ENCODE measurements at regions not wholly inside any gene's neighbourhood (a gene's known extent, or its start where the extent isn't known, plus 50 kb on each side); places are given as distances from the start of the nearest gene placed in this dataset.
A peak's percentile ranks its signal among the peaks of the same experiment; 100 is the strongest.
"Not testable (repeated sequence)": the region's sequence is repeated elsewhere in the genome, so short reads cannot be mapped to it uniquely, and the experiment has no call there.

- no peak for DNase-seq (ENCODE audit: low spot score)
Measured at GRCh38 chr16:7962091-7962879, 628.0 kb downstream of the TMEM114 start.

DNA sequence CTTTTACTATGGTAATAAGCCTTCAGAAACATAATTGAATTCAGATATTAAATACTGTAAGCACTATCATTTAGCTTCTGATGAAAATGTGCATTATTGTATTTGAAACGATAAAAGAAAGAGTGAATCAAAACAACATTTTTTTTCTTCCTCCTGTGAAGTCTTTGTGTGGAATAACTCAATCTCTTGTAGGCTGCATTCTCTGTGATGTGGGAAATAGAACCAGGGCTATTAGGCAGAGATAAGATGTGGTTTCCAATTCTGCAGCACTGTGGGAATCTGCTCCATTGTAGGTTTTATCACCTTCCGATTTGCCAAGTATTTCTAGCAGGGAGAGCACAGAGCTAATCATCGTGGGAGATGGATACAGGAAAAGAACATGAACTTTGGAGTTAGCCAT is 624.5 kb downstream of the RBFOX1 start:
- DNase-seq (ENCODE audit: low spot score), result no peak

GRCh38 chr16:7953360-7953759 is 620.7 kb downstream of the RBFOX1 start:
- no peak for DNase-seq (ENCODE audit: low spot score)

- no peak for DNase-seq (ENCODE audit: low spot score)
Measured at GRCh38 chr16:7946142-7946541, 613.5 kb downstream of the RBFOX1 start.

DNA sequence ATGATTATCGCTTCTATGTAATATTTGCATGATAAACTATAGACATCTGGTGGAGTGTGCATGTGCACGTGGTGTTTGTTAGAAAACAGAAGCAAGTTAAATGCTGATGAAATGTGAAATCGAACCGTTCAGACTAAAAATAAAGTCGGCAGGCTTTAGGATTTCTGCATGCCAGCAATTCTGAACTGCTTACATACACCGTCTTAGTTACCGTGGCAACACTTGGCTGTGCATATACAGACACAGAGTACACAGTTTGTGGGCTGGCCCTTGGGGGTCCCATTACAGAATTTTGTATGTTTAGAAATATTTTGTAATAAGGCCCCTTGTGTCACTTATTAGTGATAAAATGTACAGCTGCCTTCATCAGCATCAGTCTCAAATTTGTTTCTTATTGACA is 605.5 kb downstream of the RBFOX1 start:
- no peak for DNase-seq (ENCODE audit: low spot score)

DNA sequence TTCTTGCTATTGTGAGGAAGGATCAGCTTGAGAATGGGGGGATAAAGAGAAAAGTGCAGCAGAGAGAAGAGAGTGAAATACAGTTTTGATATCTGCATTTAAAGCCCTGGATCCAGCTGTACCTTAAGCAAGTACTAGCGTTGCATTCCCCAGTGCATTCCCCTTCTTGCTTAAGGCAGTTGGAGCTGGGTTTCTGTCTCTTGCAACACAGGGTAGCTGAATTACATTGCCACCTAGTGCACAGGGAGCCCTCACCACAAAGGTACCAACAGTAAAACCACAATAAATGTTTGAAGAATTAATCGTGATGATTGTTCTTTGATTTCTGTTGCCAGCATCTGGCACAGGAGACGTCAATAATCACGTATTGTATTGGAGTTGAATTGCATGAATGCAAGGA is 588.7 kb downstream of the RBFOX1 start:
- DNase-seq (ENCODE audit: low spot score), result no peak

DNA sequence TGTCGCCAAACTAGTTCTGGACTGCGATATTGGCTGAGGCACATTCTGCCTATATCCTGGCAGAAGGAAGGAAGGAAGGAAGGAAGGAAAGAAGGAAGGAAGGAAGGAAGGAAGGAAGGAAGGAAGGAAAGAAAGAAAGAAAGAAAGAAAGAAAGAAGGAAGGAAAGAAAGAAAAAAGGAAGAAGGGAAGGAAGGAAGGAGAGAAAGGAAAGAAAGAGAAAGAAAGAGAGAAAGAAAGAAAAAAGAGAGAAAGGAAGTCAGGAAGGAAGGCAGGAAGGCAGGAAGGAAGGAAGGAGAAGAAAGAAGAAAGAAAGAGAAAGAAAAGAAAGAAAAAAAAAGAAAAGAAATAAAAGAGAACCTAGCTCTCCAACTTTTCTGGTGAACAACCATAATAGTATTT is 587.1 kb downstream of the RBFOX1 start:
- no peak for DNase-seq (ENCODE audit: low spot score)

DNA sequence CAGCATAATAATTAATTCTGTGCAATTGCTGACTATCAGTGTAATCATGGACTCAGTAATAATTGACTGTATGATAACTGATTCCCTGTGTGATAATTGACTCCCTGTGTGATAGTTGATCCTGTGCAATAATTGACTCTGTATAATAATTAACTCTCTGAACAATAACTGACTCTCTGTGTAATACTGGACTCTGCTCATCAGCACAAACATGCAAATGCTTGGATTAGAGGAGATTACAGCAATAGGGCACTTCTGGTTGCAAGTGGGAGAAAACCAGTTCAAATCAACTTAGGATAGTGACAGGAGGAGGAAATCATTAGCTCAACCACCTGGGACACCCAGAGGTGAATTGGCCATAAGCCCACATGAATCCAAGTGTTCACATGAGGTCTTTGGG is 582.1 kb downstream of the RBFOX1 start:
- no peak for DNase-seq (ENCODE audit: low spot score)

GRCh38 chr16:7912132-7912531 is 579.5 kb downstream of the RBFOX1 start:
- DNase-seq (ENCODE audit: low spot score), result no peak

- no peak for DNase-seq (ENCODE audit: low spot score)
Measured at GRCh38 chr16:7910116-7910515, 577.5 kb downstream of the RBFOX1 start.

DNA sequence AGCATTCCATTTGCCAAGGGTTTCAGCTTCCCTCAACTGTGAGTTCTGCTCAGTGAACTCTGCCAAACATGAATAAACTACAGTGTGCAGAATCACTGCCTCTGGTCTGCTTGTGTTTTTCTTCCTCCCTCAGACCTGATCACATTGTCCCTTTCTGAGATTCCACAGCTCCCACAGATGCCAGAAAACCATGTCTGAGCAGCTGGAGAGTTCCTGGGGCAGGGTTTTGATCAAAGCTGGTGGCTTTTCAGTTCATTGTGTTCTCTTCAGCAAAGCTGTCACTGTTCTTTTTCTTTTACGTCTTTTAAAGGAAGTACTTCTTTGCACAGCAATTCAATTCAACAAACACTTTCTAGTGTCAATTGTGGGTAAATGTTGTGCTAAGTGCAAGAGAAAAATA is 555.8 kb downstream of the RBFOX1 start:
- DNase-seq (ENCODE audit: low spot score), result no peak

DNA sequence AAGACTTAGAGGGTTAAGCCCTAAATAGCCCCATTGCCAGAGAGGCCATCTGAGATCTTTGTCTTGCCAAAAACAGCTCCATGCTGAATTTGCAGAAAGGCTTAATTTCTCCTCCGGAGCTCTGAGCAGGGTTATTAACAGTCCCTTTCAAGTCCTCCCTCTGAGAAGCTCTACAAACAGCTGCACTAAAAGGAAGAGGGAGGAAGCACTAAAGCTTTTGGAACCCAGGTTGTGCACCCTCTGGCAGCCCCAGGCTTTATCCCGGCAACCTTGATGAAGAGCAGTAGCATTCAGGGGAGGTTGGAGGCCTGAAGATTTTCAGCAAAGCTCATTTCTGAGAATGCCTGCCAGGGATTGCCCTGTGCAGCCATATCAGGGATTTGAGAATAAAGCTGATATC is 554.7 kb downstream of the RBFOX1 start:
- no peak for DNase-seq (ENCODE audit: low spot score)

DNA sequence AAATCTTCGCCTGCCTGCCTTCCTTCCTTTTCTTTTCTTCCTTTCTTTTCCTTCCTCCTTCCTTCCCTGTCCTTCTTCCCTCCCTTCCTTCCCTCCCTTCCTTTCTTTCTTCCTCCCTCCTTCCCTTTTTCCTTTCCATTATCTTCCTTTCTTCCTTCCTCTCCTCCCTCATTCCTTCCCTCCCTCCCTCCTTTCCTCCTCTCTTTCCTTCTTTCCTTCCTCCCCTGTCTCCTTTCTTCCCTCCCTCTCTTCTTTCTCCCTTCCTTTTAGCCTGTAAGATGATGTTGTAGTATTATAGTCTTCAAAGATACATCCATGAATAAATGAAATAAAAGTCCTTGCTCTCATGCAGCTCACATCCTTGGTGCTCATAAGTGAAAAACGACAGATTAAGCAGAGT is 539.3 kb downstream of the RBFOX1 start:
- no peak for DNase-seq (ENCODE audit: low spot score)

- no peak for DNase-seq (ENCODE audit: low spot score)
Measured at GRCh38 chr16:7871371-7871770, 538.7 kb downstream of the RBFOX1 start.

DNA sequence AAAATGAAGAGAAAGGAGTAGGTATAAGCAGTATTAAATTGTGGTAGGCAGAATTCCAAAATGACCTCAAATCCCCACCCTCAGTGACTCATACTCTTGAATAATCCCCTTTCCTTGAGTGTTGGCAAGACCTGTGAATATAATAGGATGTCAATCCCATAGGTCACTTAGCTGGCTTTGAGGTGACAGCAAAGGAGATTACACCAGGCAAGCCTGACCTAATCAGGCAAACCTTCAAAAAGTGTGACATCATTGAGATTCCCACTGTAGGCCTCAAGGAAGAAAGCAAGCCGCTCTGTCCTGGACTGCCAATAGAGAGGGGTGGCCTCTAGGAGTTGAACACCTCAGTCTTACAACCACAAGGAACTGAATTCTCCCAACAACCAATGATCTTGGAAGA is 535.2 kb downstream of the RBFOX1 start:
- no peak for DNase-seq (ENCODE audit: low spot score)

- DNase-seq (ENCODE audit: low spot score), result no peak
Measured at GRCh38 chr16:7866144-7866543, 533.5 kb downstream of the RBFOX1 start.

DNA sequence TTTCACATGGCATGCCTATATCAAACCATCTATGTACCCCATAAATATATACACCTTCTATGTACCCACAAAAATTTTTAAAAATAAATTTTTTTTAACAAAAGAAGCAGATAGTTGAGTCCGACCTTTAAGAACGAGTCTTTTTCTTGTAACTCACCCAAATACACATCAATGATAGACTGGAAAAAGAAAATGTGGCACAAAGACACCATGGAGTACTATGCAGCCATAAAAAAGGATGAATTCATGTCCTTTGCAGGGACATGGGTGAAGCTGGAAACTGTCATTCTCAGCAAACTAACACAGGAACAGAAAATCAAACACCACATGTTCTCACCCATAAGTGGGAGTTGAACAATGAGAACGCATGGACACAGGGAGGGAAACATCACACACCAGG is 532.7 kb downstream of the RBFOX1 start:
- DNase-seq (ENCODE audit: low spot score), result not testable (repeated sequence)

DNA sequence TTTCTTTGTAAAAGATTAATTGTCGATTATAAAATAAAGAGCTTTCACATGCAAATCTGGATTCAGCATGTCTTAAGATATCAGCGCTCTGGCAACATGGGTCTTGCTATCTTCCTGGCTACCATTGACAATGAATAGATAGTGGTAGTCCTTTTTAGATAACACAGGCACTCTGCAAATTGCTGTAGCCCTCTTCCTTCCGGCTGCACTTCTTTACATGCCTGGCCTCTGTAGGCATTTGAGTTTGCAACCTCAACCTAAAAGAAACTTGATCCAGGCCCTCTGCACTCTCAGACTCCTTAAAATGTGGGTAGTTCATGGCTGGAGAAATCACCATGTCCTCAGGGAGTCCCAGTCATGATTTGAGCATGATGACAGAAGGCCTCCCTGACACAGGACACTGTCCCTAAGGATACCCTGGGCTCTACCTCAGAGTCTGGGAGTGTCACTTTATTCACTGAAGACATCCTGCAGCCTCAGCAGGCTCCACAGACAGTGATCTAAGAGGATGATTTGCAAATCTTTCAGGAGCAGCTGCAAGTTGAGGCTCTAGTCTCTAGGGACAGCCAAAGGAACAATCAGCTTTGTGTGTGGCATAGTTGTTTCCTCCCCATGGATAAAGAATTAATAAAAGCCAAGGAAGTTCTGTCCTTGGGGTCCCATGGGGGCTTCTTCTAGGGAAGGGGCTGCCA is 529.4 kb downstream of the RBFOX1 start:
- DNase-seq (ENCODE audit: low spot score), result no peak

- no peak for DNase-seq (ENCODE audit: low spot score)
Measured at GRCh38 chr16:7853197-7853596, 520.6 kb downstream of the RBFOX1 start.

- no peak for DNase-seq (ENCODE audit: low spot score)
Measured at GRCh38 chr16:7849841-7850240, 517.2 kb downstream of the RBFOX1 start.

GRCh38 chr16:7843261-7843660 is 510.6 kb downstream of the RBFOX1 start:
- DNase-seq (ENCODE audit: low spot score), result peak; percentile 22

- DNase-seq (ENCODE audit: low spot score), result no peak
Measured at GRCh38 chr16:7839568-7839967, 506.9 kb downstream of the RBFOX1 start.

GRCh38 chr16:7834771-7835431 is 502.3 kb downstream of the RBFOX1 start:
- DNase-seq (ENCODE audit: low spot score), result no peak
